K562 (cell line): ENCODE measurements at regions not wholly inside any gene's neighbourhood (a gene's known extent, or its start where the extent isn't known, plus 50 kb on each side); places are given as distances from the start of the nearest gene placed in this dataset.

Experiments
- DPF2 ChIP-seq: fragments of 450-650 bp; IDR thresholded peaks from 2 replicates; pipeline ENCODE4 v1.6.1; 2016
- EP300 ChIP-seq: IDR thresholded peaks from 2 replicates; pipeline ENCODE4 v1.6.1; 2012; ENCODE audit warnings: low read length, improper control_type of control experiment
- GTF2F1 ChIP-seq: IDR thresholded peaks from 2 replicates; pipeline ENCODE4 v1.6.1; 2011; ENCODE audit warnings: low read depth, low read length, improper control_type of control experiment
- PURB ChIP-seq: sonication (generic); formaldehyde crosslinking; IDR thresholded peaks from 2 replicates; pipeline ENCODE4 v1.9.0; 2021; ENCODE audit warnings: low read depth, mild to moderate bottlenecking, missing genetic modification reagents
- RBFOX2 ChIP-seq: fragments of 200-400 bp; formaldehyde crosslinking; IDR thresholded peaks from 2 replicates; pipeline ENCODE4 v1.6.1; 2017; ENCODE audit warnings: low read depth, mild to moderate bottlenecking, low read length, moderate library complexity
- ZNF174 ChIP-seq: fragments of 250-450 bp; sonication (Bioruptor Pico); IDR thresholded peaks from 2 replicates; pipeline ENCODE4 v1.4.0; 2020; ENCODE audit warnings: mild to moderate bottlenecking
- TF ChIP-seq, protein P1 (sequence below), 3 experiments: IDR thresholded peaks in 2 of 3; conservative IDR thresholded peaks in 1 of 3; 2 replicates each; pipeline ENCODE4 v1.5.1; 2011 to 2012; ENCODE audit warnings: low read length in 3 of 3, mild to moderate bottlenecking in 3 of 3, control low read depth in 2 of 3, improper control_type of control experiment in 1 of 3, inconsistent platforms in 1 of 3, low read depth in 1 of 3, mixed read lengths in 1 of 3, moderate library complexity in 1 of 3; ENCODE audit not compliant: insufficient read depth in 2 of 3
- TF ChIP-seq, protein P2 (sequence below): IDR thresholded peaks from 3 replicates; pipeline ENCODE4 v1.6.1; 2011; ENCODE audit warnings: borderline replicate concordance, mild to moderate bottlenecking; ENCODE audit not compliant: insufficient read length, insufficient read depth

DNA sequence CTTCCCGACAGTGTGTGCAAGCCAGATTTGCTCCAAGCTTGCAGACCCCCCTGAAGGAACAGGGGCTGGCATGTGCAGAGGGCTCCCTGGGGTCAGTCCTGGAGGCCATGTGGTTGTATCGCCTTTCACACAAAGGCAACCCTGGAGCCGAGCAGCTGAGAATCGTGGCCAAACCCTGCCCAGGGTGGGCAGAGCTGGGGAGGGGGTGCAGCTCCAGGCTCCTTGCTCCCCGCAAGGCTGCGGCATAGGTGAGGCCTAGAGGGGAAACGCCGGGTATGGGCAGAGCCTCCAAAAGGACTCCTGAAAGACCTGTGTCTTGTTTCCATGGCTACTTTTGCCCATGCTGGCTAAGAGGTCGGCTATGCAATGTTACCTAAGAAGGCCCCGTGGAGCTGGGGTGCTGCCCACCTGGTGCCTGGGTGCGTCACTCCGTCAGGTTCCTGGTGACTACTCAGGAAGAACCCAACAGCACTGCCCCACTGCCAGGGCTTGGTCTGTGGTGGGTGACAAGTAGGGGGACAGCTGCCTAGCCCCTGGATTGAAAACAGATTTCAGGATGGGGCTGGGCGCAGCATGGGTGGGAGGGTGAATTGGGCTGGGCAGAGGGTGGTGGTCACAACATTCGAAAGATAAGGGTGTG is 171.0 kb upstream of the SHH start:
- TF ChIP-seq RBFOX2 (no peak), DPF2 (no peak), EP300 (no peak), GTF2F1 (no peak), ZNF174 (no peak), PURB (no peak)
- TF ChIP-seq, protein P1, sequence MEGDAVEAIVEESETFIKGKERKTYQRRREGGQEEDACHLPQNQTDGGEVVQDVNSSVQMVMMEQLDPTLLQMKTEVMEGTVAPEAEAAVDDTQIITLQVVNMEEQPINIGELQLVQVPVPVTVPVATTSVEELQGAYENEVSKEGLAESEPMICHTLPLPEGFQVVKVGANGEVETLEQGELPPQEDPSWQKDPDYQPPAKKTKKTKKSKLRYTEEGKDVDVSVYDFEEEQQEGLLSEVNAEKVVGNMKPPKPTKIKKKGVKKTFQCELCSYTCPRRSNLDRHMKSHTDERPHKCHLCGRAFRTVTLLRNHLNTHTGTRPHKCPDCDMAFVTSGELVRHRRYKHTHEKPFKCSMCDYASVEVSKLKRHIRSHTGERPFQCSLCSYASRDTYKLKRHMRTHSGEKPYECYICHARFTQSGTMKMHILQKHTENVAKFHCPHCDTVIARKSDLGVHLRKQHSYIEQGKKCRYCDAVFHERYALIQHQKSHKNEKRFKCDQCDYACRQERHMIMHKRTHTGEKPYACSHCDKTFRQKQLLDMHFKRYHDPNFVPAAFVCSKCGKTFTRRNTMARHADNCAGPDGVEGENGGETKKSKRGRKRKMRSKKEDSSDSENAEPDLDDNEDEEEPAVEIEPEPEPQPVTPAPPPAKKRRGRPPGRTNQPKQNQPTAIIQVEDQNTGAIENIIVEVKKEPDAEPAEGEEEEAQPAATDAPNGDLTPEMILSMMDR (IDR thresholded peaks at IDR 0.05 in 2 of 3, conservative IDR thresholded peaks at IDR 0.05 in 1 of 3; ENCODE audit: insufficient read depth in 2 of 3, low read depth in 1 of 3, low read length in 3 of 3) = no peak
- TF ChIP-seq, protein P2, sequence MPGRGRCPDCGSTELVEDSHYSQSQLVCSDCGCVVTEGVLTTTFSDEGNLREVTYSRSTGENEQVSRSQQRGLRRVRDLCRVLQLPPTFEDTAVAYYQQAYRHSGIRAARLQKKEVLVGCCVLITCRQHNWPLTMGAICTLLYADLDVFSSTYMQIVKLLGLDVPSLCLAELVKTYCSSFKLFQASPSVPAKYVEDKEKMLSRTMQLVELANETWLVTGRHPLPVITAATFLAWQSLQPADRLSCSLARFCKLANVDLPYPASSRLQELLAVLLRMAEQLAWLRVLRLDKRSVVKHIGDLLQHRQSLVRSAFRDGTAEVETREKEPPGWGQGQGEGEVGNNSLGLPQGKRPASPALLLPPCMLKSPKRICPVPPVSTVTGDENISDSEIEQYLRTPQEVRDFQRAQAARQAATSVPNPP = no peak
